Smooth muscle cell (in vitro differentiated cells): ENCODE measurements at regions not wholly inside any gene's neighbourhood (a gene's known extent, or its start where the extent isn't known, plus 50 kb on each side); places are given as distances from the start of the nearest gene placed in this dataset.

Experiments used
- DNase-seq: peaks from one replicate; lab custom pipeline; 2025; ENCODE audit not compliant: unreplicated experiment; lab: John Stamatoyannopoulos, UW
- H2AFZ ChIP-seq: fragments of 200-600 bp; sonication (generic); 2 replicates; pipeline ENCODE4 v1.6.0; 2016; ENCODE audit warnings: antibody characterized with exemption, low read depth, mild to moderate bottlenecking
- H3F3A ChIP-seq: fragments of 200-600 bp; sonication (generic); 2 replicates; pipeline ENCODE4 v1.6.0; 2017; ENCODE audit warnings: antibody characterized with exemption, low read depth
- H3K27ac ChIP-seq: fragments of 200-600 bp; sonication (generic); 2 replicates; pipeline ENCODE4 v1.5.1; 2016; ENCODE audit warnings: low read depth, mild to moderate bottlenecking
- H3K27me3 ChIP-seq: fragments of 200-600 bp; sonication (generic); 2 replicates; pipeline ENCODE4 v1.6.1; 2016; ENCODE audit warnings: low read depth, mild to moderate bottlenecking
- H3K36me3 ChIP-seq: fragments of 200-600 bp; sonication (generic); 2 replicates; pipeline ENCODE4 v1.5.1; 2016; ENCODE audit warnings: low read depth
- H3K4me1 ChIP-seq: fragments of 200-600 bp; sonication (generic); 2 replicates; pipeline ENCODE4 v1.5.1; 2016; ENCODE audit warnings: low read depth
- H3K4me2 ChIP-seq: fragments of 200-600 bp; sonication (generic); 2 replicates; pipeline ENCODE4 v1.6.0; 2016; ENCODE audit warnings: mild to moderate bottlenecking
- H3K4me3 ChIP-seq: fragments of 200-600 bp; sonication (generic); 2 replicates; pipeline ENCODE4 v1.5.1; 2016; ENCODE audit warnings: mild to moderate bottlenecking
- H3K79me2 ChIP-seq: fragments of 200-600 bp; sonication (generic); 2 replicates; pipeline ENCODE4 v1.6.0; 2016; ENCODE audit warnings: low read depth, mild to moderate bottlenecking
- H3K9ac ChIP-seq: fragments of 200-600 bp; sonication (generic); 2 replicates; pipeline ENCODE4 v1.6.0; 2016; ENCODE audit warnings: low read depth
- H3K9me3 ChIP-seq: fragments of 200-600 bp; sonication (generic); replicated peaks from 2 replicates; pipeline ENCODE4 v1.5.1; 2016; ENCODE audit warnings: low read depth
- H4K20me1 ChIP-seq: fragments of 200-600 bp; sonication (generic); 2 replicates; pipeline ENCODE4 v1.6.0; 2016; ENCODE audit warnings: low read depth
- CTCF ChIP-seq: fragments of 200-600 bp; sonication (generic); IDR thresholded peaks from 2 replicates; pipeline ENCODE4 v1.5.1; 2017; ENCODE audit warnings: borderline replicate concordance, mild to moderate bottlenecking, antibody characterized with exemption; ENCODE audit not compliant: insufficient read depth, poor library complexity, severe bottlenecking
- WGBS: methylation state at CpG from one replicate; pipeline ENCODE4 v1.1.7; 2016; ENCODE audit warnings: low lambda C conversion rate; 5-methylcytosine and 5-hydroxymethylcytosine counted together

GRCh38 chr3:124588794-124589193 lies 141.5 kb upstream of the UMPS start:
- Histone ChIP-seq H3K4me3 (no peak overlapping the region), H3K27me3 (no peaks in the 10 kb centered on the region), H3K4me1 (peaks cover 22% of the 10 kb centered on the region), H3F3A (peaks cover 6% of the 10 kb centered on the region), H4K20me1 (no peaks in the 10 kb centered on the region), H3K4me2 (no peak overlapping the region), H3K27ac (no peak overlapping the region), H2AFZ (no peak overlapping the region), H3K9me3 (no peaks in the 10 kb centered on the region), H3K36me3 (no peaks in the 10 kb centered on the region), H3K79me2 (peaks cover 27% of the 10 kb centered on the region), H3K9ac (no peak overlapping the region)
- TF ChIP-seq CTCF = no peak
- WGBS = 91% methylated on average over 2 of the region's 2 CpGs
- no peak for DNase-seq

- Histone ChIP-seq H4K20me1 (no peaks in the 10 kb centered on the region), H3K9ac (no peak overlapping the region), H3K27me3 (no peaks in the 10 kb centered on the region), H3F3A (peaks cover 3% of the 10 kb centered on the region), H3K36me3 (no peaks in the 10 kb centered on the region), H3K4me1 (peaks cover 8% of the 10 kb centered on the region), H2AFZ (no peak overlapping the region), H3K4me3 (no peak overlapping the region), H3K27ac (no peak overlapping the region), H3K4me2 (no peak overlapping the region), H3K9me3 (no peaks in the 10 kb centered on the region), H3K79me2 (peaks cover 52% of the 10 kb centered on the region)
- WGBS = 81% methylated on average over 2 of the region's 2 CpGs
- DNase-seq = no peak
- no peak for TF ChIP-seq CTCF
Observed at GRCh38 chr3:124591699-124592098, 138.6 kb upstream of the UMPS start.

GRCh38 chr3:124592658-124593441 lies 137.4 kb upstream of the UMPS start:
- Histone ChIP-seq H3K9me3 (no peaks in the 10 kb centered on the region), H3K36me3 (no peaks in the 10 kb centered on the region), H3F3A (no peaks in the 10 kb centered on the region), H3K79me2 (peaks cover 60% of the 10 kb centered on the region), H2AFZ (no peak overlapping the region), H3K4me2 (no peak overlapping the region), H3K4me1 (no peaks in the 10 kb centered on the region), H3K4me3 (no peak overlapping the region), H4K20me1 (no peaks in the 10 kb centered on the region), H3K27me3 (no peaks in the 10 kb centered on the region), H3K9ac (no peak overlapping the region), H3K27ac (peak overlapping the region; percentile 11)
- 36% methylated on average over 3 of the region's 3 CpGs for WGBS
- DNase-seq = no peak
- TF ChIP-seq CTCF = no peak

GRCh38 chr3:124593442-124593829 lies 136.8 kb upstream of the UMPS start:
- WGBS = 65% methylated on average over 2 of the region's 2 CpGs
- H2AFZ ChIP-seq = no peak overlapping the region
- no peak for DNase-seq
- no peaks in the 10 kb centered on the region for H3K4me1 ChIP-seq
- no peak overlapping the region for H3K9ac ChIP-seq
- no peak for TF ChIP-seq CTCF
- H3K36me3 ChIP-seq = no peaks in the 10 kb centered on the region
- H3K4me2 ChIP-seq = no peak overlapping the region
- H3K27ac ChIP-seq = no peak overlapping the region
- H3K79me2 ChIP-seq = peaks cover 55% of the 10 kb centered on the region
- no peaks in the 10 kb centered on the region for H3F3A ChIP-seq
- no peaks in the 10 kb centered on the region for H4K20me1 ChIP-seq
- H3K27me3 ChIP-seq = no peaks in the 10 kb centered on the region
- no peak overlapping the region for H3K4me3 ChIP-seq
- H3K9me3 ChIP-seq = no peaks in the 10 kb centered on the region
